Hematopoietic multipotent progenitor cell treated with erythropoietin and hydrocortisone succinate and interleukin-3 and kit ligand, for 6 days (in vitro differentiated cells): ENCODE measurements at regions not wholly inside any gene's neighbourhood (a gene's known extent, or its start where the extent isn't known, plus 50 kb on each side); places are given as distances from the start of the nearest gene placed in this dataset.

Experiments used
- DNase-seq: peaks from one replicate; pipeline ENCODE4 v3.0.0-alpha.2; 2015

DNA sequence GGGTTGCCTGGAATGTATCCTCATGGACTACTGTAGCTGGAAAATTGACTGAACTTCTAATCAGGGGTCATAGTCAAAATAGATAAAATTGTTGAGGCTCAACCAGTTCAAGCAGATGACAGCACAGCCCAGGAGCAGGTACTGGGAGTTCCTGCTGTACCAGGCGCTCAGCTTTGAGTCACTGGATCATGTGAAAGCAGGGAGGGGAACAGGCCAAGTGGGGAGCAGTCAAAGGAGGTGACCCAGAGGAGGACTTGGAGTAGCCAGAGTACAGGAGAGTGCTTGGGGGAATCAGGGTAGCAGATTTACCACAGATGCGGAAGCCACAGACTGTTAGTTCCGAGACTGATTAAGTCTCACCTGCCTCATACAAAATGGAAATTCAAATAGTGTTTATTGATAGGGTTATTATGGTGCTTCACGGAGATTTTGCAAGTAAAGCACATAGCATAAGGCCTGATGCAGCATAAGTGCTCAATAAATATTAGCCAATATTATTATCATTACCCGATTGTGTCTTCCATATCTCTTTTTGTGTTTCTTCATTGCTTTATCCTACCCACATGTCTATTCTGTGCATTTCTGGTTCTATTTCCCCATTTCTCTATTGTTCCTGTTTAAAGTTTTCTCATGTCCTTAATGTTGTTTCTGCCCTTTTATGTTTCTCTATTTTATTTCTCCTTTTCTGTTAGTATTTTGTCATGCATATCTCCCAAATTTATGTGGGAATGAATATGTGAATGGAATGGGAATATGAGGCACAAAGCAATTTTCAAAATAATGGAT lies 369.2 kb upstream of the MCTP2 start:
- peak; percentile 25 for DNase-seq

DNA sequence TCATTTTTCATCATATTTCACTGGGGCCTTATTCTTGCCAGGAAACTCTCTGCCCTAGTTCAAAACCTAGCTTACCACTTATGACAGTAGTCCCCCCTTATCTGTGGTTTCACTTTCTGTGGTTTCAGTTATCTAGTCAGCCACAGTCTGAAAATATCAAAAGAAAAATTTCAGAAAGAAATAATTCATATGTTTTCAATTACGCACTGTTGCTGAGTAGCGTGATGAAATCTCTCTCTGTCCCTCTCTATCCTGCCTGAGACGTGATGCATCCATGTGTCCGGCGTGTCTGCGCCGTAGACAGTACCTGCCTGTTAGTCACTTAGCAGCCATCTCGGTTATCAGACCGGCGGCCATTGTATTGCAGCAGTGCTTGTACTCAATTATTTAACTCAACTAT lies 369.9 kb upstream of the MCTP2 start:
- DNase-seq = peak; percentile 79

DNA sequence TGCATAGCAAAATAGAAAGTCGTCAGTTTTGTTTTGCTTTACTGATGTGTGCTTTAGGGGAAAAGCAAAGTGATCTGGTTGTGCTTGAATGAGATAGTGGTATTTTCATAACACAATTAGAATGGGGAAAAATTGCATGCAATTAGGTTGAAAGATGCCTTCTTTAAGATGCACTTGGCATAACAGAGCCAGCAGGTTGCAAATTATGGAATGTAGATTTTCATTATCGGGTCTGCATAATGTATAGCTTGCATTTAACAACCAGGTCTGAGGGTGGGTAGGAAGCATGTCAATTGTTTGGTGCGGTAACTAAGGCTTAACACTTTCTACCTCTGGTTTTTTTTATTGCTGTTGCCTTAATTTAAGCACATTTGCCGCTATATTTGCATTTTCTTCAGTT lies 370.7 kb upstream of the MCTP2 start:
- no peak for DNase-seq

DNA sequence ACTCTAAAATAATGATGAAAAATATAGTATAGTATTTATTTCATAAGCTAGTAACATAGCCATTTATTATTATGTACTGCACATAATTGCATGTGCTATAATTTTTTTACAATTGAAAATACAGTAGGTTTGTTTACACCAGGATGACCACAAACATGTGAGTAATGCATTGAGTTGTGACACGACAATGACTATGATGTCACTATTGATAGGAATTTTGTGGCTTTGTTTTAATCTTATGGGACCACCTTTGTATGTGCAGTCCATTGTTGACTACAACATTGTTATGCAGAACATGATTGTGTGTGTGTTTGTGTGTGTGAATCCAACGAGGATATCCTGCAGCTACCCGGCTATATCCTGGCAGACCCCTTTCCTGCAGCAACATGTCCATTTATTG lies 372.2 kb upstream of the MCTP2 start:
- no peak for DNase-seq

DNA sequence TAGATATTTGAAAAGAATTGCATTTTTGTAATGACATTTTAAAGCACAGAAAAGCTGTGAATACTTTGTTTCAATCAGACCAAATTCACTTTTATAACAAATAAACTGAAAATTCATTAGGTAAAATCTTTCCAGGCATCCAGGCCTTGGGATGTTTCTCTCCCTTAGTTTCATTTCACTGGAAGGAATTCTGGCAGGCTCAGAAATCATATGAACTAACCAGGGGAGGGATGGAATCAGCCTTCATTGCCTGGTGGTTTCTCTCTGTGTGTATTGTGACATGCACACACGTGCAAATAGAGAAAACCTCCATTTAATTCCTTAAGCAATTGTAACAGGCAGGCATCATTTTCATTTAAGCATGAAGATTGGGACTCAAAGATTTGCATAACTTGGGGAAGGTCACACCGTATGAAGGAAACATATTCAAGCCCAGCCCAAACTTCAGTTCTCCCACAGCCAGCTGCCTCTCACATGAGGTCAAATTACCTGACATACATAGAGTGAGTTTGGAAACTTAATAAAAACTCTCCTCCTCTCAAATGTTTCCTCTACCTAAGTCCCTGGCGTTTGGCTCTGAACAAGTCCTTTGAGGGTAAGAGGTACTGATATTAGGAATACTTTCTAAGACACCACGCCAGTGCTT lies 376.1 kb upstream of the MCTP2 start:
- DNase-seq = no peak

DNA sequence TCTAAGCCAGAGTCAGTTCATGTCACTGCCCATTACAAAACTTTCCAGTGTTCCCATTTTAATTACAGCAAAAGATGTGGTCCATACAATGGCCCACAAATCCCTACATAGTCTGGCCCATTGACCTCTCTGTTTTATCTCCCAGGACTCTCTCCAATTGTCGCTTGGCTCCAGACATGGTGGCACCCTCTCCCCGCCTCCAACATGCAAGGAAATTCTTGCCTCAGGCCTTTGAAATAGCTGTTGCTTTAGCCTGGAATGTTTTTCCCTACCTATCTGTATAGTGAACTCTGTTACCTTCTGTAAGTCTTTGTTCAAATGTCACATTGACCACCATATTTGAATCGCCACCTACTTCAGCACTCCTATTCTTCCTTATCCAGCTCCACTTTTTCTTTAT lies 377.3 kb upstream of the MCTP2 start:
- DNase-seq = no peak

DNA sequence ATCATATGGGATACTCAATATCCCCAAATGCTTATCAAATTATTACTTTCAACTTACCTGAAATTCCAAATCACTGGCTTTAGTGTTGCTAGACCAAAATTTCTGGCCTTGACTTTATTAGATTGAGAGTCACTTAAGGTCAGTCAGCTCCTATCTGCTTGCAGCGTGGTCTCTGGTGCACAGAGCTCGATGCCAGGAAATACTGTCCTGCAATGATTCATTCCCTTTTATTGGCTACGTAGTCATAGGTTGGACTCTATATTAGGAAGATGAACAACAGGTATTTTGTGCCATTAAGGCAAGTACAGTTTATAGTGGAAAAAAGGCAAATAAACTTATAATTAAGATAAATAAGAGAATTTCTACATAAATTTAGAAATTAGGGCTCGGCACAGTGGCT lies 378.6 kb upstream of the MCTP2 start:
- no peak for DNase-seq

DNA sequence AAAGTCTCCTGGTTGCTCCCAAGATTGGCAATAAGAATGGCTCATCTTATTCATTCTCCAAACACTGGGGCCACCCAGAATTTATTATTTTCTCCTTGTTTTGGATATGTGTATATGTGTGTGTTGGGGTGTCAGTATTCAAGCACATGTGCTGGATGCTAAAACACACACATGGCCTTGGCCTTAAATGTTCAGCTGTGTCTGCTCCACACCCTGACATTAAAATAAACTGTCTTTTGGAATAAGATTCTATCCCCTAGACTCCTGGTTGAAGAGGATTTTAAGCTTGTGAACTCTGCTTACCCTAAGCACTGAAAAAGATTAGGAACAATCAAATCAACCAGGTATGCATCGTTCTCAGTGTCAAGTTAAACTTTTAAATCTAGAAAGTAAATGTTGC lies 382.9 kb upstream of the MCTP2 start:
- no peak for DNase-seq

DNA sequence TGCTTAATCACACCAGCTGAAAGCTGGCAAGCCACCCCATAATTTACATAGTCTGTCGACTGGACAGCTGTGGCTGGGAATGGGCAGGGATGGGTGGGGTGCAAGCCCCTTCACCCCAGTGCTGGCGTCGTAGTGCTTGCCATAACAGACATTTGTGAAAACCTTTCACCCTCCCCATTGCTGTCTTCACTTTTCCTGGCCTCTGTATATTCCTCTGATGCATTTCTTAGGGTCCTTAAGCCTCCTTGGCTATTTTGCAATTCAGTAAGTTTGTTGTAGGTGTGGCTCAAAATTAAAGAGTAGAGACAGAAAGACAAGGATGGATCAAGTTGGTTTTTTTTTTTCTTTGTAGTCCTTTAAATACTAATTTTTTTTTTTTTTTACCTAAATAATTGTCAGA lies 383.3 kb upstream of the MCTP2 start:
- DNase-seq = no peak

DNA sequence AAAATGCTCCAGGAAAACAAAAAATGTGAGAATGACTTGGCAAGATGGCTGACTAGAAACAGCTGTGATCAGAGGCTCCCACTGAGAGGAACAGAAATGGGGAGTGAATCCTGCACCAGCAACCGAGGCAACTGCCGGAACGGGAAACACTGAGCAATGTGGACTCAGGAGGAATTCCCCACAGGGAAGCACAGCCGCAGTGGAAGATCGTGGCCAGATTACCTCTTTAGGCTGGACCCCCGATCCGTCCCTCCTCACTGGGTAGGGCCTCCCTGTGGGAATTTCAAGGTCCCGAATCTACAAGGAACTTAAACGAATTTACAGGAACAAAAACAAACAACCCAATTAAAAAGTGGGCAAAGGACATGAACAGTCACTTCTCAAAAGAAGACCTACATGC lies 385.2 kb upstream of the MCTP2 start:
- no peak for DNase-seq

DNA sequence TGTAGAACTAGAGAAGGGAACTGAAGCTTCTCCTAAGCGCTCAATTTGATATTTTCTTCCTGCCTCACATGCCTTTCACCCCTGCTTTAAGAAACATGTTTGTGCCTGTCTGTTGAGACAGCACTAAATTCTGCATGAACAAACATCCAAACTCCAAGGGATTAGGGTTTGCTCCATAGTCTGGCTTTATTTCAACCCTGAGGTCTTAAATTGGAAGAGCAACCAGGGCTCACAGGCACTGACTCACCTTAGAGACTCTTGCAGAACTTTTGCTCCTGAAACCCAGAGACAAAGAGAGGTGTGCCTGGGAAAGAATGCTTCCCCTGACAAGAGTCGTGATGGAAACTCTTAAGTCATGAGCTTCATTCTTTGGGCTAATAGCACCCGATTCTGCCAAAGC lies 393.9 kb upstream of the MCTP2 start:
- no peak for DNase-seq

DNA sequence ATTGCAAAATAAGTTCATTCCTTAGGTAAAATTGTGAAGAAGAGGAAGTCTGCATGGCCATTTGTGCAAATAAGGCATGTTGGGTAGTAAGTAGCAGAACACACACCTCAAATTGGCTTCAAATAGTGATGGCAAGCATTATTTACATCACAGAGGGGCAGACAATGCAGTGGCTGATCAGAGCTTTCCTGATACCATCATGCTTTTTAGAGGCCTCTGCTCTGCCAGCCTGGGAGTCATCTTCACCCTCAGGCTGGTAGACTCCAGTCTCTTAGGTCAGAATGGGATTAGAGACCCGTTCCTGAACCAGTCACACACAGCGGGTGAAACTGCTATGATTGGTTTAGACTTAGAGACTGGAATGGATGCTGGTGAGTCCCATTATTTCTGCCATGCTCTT lies 396.0 kb upstream of the MCTP2 start:
- DNase-seq = no peak

DNA sequence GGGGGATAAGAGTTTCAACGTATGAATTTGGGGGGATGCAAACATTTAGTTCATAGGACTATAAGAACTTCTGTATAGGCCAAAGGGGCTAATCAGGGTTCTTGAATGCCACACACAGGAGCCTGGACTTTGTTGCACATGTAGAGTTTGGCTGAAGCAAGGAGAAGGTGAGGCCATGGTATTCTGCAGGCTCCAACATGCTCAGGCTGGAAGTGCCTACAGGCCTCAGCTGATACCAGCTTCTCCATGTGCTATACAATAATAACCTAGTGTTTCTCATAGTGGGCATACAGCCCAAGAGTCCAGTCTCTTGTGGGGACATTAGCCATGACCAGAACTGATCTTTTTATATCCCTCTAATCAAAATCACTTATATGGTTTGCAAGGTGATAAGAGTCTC lies 399.7 kb upstream of the MCTP2 start:
- no peak for DNase-seq

DNA sequence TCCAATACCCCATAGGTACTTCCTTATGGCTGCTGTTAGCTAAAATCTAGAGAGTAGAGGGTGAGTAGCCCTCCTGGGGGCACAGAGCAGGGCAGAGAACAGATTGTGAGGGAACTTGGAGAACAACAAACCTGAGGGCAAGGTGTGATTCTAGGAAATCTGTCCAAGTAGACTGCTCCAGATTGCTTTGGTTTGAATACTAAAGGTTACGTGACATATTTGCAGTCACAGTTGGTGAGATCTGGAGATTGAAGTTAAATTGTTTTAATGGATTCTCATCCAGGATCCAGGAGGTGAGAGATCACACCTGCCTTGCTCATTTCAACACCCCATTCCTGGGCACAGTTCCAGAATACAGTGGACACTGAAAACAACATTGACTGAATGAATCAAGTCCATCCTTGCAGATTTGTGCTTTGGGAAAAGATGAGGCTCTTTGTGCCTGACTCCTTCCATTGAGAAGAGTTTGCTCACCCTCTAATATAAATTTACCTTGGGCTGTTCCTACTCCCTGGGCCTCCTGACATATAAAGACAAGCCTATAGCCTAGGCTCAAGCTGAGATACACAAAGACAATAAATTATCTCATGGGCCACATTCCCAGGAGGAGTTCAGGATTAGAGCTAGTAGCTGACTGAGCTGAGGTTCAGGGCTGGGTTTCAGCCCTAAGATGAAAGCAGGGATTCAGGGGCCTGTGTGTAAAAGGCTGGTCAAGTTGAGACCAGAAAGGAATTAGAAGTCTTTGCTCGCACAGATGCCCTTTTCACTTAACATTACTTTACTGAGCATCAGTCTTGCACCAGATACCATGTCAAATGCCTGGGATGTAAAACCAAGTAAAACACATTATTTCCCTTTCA lies 400.9 kb upstream of the MCTP2 start:
- no peak for DNase-seq

DNA sequence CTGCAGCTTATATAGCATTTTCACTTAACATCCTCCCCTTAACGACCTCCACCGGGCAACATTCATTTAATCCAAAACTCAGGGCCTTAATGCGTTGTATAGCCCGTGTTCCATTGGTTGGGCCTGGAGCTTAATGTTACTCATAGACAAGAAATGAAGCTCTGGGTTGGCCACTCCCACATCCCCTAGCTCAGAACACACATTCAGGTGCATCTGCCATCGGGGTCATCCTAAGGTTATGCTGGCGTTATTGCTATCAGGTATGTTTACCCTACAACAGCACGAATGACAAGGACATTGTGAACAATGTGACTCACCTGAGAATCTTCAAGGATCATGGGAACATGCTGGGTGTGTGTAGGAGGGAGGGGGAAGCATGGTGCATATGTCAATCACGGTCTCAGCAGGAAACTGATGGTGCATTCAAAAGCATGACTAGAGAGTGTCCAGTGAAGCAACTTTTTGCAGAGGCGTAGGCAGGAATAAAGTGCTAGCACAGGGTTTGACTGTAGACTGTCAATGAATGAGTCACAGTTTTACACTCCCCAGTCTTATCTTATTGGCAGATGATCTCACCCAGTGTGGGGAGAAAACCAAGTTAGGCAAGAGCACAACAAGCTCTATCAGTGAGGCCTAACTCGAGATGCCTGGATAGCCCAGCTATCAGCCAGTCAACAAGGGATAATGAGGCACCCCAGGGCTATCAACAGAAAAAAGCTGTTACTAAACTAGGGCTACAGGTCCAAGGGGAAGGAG lies 402.1 kb upstream of the MCTP2 start:
- DNase-seq = peak; percentile 81

DNA sequence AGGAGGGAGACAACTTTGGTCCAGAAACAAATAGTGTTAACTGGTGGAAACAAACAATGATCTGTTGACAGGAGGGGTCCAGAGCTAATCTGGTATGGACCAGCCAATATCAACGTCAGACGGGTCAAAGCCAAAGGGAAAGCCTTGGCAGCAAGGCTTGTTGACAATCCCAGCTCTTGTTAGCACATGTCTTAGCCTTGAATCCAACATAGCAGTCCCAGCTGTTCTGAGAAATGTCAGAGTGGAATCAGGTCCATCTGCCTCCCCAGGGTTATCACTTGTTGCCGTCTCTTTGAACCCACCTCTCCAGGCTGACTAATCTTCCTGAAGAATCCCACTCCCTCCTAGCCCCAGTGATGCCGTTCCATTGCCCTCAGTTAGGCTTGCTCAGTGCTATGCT lies 404.6 kb upstream of the MCTP2 start:
- no peak for DNase-seq

DNA sequence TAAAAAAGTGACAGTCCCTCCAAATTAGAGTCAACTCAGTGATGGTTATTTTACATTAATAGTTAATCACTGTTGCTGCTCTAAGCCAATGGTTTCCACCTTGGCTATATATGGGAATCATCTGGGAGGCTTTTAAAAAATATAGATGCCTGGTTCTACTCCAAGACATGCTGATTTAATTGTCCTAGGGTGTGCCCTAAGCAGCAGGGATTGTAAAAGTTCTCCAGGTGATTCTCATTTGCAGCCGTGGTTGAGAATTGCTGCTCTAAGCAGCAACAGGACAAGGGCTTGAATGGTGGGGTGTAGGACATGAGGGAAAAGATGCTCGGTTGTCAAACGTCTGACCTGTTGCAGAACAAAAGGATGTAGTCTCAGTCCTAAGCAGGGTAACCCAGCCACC lies 405.1 kb upstream of the MCTP2 start:
- no peak for DNase-seq

DNA sequence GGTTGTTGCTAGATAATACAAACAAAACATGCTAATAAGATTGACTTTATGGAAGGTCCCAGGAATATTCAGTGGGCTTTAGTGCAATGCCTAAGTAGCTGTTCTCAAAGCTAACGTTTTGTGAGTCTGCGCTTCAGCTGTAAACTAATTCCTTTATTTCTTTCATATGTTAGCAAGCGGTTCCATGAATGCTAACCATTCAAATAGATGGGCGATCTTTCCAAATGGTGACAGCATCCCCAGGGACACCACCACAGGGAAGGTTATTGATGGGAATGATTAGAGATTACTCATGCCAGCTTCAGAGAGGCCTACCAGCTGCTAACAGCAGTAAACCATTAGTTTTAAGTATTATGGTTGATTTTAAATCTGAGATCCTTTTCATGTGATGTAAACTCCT lies 405.7 kb upstream of the MCTP2 start:
- no peak for DNase-seq

DNA sequence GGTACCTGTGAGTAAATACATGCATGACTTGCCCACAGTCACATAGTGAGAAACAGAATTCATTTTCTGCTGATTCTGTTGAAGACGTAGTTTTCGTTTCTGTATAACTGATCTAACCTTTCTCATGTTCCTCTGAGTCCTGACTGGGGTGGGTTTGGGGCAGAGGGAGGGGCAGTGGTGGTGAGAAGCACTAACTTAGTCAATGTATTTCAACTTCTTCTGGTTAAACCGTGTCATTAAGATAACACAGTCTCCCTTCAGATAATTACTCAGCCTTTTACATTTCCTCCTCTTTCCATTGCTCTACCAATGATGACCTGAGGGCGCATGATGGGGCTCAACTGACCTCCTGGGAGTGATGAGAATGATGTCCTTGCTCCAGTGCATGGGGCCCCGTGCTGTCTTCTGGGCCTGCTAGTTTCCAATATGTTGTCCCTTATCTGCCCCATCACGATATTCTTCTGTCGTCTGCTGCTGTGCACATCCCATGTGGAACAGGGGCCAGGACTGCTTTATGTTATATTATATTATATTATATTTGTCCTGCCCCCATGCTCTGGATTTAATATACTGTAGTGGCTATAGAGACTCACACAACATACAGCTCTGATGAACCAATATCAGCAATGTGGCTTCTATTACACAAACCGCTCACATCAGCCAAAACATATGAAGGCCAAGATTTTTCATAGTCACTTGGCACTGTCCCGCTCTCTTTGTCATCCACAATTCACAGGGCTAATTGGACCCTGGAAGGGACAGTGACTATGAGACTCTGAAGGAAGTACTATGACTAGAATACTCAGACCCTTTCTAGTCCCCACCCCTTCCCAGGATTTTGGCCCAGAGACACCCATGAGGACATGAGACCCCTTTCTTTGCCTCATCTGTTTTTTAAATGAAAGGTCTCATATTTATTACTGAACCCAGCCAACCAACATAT lies 407.1 kb upstream of the MCTP2 start:
- DNase-seq = no peak

DNA sequence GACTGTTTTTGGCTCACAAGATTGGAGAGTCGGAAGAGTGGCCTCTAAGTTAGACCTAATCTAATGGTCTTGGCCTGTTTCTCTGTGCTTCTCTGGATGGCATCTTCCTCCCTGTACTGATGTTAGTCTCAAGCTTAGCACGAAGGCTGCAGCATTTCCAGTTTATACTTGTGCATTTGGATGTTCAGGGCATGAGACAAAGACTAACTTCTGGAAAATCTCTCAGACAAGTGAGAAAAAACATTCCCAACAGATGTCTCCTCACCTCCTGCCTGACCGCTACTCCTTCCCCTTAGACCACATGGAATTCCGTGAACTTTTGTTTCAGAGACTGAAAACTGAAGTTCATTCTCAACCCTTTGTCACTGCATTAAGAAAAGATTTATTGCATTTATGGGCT lies 410.8 kb upstream of the MCTP2 start:
- DNase-seq = no peak

DNA sequence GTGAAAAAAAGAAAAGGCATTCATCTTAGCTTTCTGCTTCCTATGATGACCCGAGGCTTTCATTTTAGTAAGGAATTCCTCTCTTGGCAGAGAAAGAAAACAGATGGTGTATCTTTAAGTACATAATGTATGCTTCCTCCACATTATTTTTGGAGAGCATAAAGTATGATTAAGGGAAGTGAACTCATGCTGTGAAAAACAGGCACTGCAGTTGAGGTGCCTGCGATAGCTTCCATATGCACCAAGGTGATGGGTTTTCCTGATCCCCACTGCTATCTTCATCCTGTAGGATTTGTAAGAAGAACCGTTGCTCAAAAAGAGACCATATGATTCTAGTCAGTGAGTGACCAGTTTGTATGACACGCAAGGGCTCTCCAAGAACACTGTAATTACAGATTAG lies 411.5 kb upstream of the MCTP2 start:
- DNase-seq = no peak

DNA sequence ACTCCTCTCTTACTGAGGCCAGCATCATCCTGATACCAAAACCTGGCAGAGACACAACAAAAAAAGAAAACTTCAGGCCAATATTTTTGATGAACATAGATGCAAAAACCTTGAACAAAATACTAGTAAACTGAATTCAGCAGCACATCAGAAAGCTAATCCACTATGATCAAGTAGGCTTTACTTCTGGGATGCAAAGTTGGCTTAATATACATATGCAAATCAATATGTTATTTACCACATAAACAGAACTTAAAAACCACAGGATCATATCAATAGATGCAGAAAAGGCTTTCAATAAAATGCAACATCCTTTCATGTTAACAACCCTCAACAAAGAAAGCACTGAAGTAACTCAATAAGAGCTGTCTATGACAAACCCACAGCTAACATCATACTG lies 414.5 kb upstream of the MCTP2 start:
- no peak for DNase-seq
